GM21447 (cell line): ENCODE measurements at regions not wholly inside any gene's neighbourhood (a gene's known extent, or its start where the extent isn't known, plus 50 kb on each side); places are given as distances from the start of the nearest gene placed in this dataset.
"Not testable (repeated sequence)": the region's sequence is repeated elsewhere in the genome, so short reads cannot be mapped to it uniquely, and the experiment has no call there.

ENCODE experiments used
- ATAC-seq: cut with Tn5 transposase; IDR thresholded peaks from one replicate; pipeline ENCODE4 v1.9.1; 2021; ENCODE audit not compliant: unreplicated experiment

GRCh38 chrX:129091097-129091496 is 432.2 kb downstream of the SMARCA1 start:
- no peak for ATAC-seq

- ATAC-seq = no peak
Observed at GRCh38 chrX:129086802-129087201, 436.5 kb downstream of the SMARCA1 start.

- not testable (repeated sequence) for ATAC-seq
Observed at GRCh38 chrX:129084291-129084690, 439.0 kb downstream of the SMARCA1 start.

DNA sequence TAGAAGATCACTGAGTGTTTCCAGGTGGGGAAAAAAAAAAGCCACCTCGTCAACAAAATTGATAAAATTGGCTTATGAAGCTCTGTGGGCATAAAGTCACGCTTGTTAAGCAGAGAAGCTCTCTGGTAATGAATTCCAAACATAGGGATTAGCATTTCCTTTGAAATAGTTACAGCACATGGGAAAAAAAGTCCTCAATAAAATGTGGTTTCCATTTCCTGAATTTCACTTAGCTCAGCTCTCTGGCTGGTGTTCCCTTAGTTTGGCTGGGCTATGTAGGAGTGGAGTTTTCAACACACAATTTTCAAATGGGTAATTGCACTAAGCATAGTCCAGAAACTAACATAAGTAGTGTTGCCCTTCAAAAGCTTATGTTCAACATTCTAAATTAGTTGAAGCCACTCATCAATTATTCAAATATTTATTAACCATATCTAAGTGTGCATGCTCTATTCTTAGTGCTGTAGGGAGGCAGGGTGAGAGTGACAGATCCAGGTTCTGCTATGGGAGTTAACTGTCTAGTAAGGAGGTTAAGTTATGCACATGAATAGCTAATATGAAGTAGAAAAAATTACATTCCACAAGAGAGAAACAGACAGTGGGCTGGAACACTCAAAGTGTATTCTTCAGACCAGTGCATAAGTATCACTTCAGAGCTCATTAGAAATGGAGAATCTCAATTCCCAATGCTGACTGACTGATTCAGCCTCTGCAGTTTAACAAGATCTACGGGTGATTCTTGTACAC is 445.7 kb downstream of the SMARCA1 start:
- ATAC-seq = no peak

- ATAC-seq = no peak
Observed at GRCh38 chrX:129071390-129071789, 451.9 kb downstream of the SMARCA1 start.

- no peak for ATAC-seq
Observed at GRCh38 chrX:129065895-129066294, 457.4 kb downstream of the SMARCA1 start.

GRCh38 chrX:129058405-129058804 is 464.9 kb downstream of the SMARCA1 start:
- no peak for ATAC-seq

GRCh38 chrX:129043138-129043537 is 480.2 kb downstream of the SMARCA1 start:
- no peak for ATAC-seq

DNA sequence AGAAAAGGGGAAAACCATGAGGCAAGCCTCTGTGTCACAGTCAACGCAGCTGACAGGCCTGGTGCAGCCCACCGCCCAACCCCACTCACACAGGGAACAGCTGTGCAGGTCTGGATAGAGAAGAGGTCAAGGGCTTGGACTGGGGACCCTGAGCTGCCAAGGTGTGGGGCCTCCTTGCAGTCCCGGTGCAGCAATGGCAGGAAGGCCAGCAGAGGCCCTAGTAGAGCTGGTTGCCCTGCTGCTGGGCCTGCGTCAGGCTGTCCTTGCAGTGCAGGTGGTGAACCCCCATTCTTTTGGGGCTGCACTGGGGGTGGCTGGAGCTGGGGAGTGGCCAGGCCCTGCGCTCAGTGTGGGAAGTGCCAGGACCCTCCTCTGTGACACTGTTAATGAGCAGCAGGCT is 482.0 kb downstream of the SMARCA1 start:
- ATAC-seq = no peak

- ATAC-seq = no peak
Observed at GRCh38 chrX:129040124-129040523, 483.2 kb downstream of the SMARCA1 start.

- ATAC-seq = no peak
Observed at GRCh38 chrX:129039176-129039575, 484.1 kb downstream of the SMARCA1 start.

DNA sequence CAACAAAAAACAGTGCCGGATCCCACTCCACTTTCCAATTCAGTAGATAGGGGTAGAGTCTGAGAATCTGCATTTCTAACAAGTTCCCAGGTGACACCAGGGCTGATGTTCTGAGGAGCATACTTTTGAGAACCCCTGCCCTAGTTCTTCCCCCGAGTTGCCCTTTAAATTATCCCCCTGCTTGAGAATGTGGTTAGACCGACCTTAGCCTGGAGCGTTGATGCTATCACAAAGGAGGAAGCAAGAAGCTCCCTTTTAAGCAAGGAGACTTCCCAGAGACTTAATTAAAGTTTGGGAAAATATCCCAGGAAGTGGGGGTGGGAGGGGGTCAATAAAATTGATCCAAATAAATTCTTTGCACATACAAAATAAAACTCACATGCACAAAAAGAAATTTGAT is 485.9 kb downstream of the SMARCA1 start:
- ATAC-seq = no peak

GRCh38 chrX:129035180-129035579 is 488.1 kb downstream of the SMARCA1 start:
- no peak for ATAC-seq

DNA sequence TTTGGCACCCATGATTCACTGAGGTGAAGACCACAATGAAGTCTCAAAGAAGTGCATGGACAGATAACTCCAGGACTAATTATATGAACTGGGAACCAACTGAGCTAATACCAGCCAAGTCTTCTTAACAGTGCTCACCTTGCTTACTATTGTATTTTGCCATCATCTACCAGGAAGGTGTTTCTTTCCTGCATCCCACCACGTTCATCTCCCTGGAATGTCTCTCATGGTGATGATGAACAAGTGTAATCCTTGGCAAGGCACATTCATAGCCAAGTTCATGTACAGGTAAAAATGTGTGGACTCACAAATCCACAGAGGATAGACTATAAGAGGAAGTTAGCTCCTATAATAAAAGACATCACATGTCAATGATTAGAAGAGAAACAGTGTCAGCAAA is 489.1 kb downstream of the SMARCA1 start:
- no peak for ATAC-seq

DNA sequence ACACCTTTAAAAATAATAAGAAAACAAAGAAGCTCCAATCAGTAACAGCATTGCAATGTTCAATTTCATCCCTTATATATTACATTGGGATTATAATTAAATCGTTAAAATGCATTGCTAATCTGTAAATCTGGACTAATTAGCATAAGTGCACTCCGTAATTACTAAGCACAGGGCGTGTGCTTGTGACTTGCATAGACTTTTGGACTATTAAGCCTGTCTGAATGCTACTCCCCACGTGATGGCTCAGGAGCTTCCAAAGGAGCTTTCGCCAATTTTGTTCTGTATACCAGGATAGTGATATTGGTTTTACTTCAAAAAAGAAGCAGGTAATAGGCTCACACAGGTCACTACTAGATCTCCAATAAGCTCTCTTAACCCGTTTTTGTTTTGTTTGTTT is 497.1 kb downstream of the SMARCA1 start:
- no peak for ATAC-seq

GRCh38 chrX:129025376-129025775 is 497.9 kb downstream of the SMARCA1 start:
- ATAC-seq = no peak

DNA sequence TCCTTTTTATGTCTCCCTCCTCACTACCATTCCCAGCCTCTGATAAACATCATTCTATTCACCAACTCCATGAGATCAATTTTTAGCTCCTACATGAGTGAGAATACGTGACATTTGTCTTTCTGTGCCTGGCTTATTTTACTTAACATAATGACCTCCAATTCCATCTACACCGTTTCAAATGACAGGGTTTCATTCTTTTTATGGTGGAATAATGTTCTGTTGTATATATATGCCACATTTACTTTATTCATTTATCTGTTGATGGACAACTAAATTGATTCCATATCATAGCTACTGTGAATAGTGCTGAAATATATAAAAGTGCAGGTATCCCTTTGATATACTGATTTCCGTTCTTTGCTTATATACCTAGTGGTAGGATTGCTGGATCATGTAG is 503.9 kb downstream of the SMARCA1 start:
- no peak for ATAC-seq

DNA sequence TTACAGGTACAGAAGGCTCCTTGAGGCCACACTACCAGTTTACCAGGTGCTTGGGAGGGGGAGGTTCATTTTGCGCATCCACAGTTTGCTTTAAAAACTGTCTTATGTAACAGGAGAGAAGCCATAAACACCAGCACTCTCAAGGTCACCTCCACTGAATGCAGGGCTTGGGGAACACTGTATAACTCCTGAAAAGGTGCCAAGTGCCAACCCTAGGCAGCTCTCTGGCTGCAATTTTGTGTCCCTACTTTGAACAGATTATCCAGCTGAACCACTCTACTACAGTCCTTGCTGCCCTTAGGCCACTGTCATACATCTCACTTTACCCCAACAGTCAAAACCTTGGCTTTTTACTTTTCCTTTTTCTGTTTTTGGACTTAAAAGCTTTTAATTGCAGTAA is 507.9 kb downstream of the SMARCA1 start:
- ATAC-seq = no peak

- no peak for ATAC-seq
Observed at GRCh38 chrX:129013574-129013973, 509.7 kb downstream of the SMARCA1 start.

DNA sequence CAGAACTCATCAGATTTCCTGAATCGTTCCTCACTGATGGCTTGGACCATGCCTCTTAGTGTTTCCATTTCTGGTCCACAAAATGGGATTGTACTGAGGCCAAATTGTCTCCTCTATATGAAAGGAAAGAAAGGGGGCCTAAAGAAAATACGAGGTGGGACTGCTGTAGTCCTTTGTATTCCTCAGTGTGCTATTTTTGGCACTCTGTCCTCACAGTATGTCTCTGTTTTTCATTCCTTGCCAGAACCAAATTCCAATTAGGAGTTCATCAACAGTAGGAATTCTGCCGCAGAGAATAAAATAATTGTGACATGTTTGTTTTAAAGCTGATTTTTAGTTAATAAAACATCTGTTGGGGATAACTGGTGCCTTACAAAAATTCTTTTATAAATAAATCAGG is 515.7 kb downstream of the SMARCA1 start:
- ATAC-seq = no peak

DNA sequence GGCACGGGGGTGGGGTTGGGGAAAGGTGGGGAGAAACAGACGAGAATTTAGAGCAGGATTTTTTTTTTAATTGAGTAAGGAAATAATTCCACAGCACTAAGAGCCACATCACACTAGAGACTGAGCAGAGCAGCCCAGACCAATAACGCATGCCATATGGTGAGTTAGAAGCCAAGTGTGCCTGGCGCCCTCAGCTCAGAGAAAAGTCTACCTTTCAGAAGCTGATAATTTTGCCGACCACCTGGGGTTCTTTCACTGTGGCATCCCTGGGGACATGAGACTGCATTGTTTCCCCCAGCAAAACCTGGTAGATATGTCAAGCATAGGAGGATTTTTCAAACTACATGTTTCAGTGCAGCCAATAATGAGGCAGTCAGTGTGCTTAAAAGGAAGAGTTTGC is 516.8 kb downstream of the SMARCA1 start:
- no peak for ATAC-seq

GRCh38 chrX:129000797-129001196 is 522.5 kb downstream of the SMARCA1 start:
- no peak for ATAC-seq

- no peak for ATAC-seq
Observed at GRCh38 chrX:129000018-129000417, 523.3 kb downstream of the SMARCA1 start.
